ENCODE measurements at regions not wholly inside any gene's neighbourhood (a gene's known extent, or its start where the extent isn't known, plus 50 kb on each side); places are given as distances from the start of the nearest gene placed in this dataset.
"Not testable (repeated sequence)": the region's sequence is repeated elsewhere in the genome, so short reads cannot be mapped to it uniquely, and the experiment has no call there.

- no peak for DNase-seq
These were observed 1366.8 kb downstream of the EFNA5 start for GRCh38 chr5:106303911-106304310.

GRCh38 chr5:106292654-106293053 is 1378.1 kb downstream of the EFNA5 start:
- no peak for DNase-seq

DNA sequence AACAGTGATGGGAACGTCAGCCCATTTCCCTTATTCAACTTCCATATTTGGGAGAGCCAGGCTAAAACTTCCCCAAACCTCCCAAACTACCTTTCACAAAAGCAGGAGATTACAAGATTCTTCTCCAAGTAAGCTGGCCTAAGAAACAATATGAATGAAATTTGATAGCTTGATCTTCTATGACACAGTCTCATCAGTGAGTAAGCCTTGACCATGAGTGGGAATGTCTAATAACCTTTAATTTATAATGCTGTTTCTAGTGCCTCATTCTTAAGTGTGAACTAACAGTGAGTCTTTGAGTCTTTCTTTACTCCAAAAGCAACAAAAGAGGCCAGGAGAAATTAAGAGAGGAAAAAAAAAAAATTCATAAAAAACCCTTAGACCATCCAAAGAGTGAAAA is 1379.9 kb downstream of the EFNA5 start:
- DNase-seq, result no peak

GRCh38 chr5:106288979-106289378 is 1381.8 kb downstream of the EFNA5 start:
- no peak for DNase-seq

GRCh38 chr5:106277540-106278096 is 1393.1 kb downstream of the EFNA5 start:
- no peak for DNase-seq

DNA sequence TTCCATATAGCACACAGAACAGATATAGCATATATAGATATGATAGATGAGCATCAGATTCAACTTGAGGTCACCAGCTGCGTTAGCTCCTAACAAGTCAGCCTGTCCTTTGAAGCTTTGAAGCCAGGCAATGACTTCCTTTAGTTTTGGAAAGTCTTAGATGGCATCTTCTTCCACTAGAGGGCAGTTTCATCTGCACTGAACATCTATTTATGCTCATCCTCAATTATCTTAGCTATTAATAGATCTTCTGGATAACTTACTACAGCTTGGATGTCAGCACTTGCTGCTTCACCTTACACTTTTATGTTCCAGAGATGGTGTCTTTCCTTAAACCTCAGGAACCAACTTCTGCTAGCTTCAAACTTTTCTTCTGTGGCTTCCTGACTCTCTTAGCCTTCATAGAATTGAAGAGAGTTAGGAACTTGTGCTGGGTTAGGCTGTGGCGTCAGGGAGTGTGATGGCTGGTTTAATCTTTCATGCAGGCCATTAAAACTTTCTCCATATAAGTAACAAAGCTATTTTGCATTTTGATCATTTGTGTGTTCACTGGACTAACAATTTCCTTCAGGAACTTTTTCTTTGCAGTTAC is 1401.4 kb downstream of the EFNA5 start:
- no peak for DNase-seq

- DNase-seq, result no peak
These were observed 1403.5 kb downstream of the EFNA5 start for GRCh38 chr5:106267256-106267655.

- no peak for DNase-seq
These were observed 1408.3 kb downstream of the EFNA5 start for GRCh38 chr5:106262395-106262794.

DNA sequence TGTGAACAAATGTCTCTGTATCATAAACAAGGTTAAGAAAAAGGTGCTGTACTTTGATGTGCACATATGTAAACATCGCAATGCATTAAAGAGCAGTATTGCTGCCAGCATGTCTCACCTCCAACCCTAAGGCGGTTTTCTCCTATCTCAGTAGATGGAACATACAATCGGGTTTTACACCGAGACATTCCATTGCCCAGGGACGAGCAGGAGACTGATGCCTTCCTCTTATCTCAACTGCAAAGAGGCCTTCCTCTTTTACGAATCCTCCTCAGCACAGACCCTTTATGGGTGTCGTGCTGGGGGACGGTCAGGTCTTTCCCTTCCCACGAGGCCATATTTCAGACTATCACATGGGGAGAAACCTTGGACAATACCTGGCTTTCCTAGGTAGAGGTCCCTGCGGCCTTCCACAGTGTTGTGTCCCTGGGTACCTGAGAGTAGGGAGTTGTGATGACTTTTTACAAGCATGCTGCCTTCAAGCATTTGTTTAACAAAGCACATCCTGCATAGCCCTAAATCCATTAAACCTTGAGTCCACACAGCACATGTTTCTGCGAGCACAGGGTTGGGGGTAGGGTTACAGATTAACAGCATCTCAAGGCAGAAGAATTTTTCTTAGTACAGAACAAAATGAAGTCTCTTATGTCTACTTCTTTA is 1411.2 kb downstream of the EFNA5 start:
- not testable (repeated sequence) for DNase-seq

DNA sequence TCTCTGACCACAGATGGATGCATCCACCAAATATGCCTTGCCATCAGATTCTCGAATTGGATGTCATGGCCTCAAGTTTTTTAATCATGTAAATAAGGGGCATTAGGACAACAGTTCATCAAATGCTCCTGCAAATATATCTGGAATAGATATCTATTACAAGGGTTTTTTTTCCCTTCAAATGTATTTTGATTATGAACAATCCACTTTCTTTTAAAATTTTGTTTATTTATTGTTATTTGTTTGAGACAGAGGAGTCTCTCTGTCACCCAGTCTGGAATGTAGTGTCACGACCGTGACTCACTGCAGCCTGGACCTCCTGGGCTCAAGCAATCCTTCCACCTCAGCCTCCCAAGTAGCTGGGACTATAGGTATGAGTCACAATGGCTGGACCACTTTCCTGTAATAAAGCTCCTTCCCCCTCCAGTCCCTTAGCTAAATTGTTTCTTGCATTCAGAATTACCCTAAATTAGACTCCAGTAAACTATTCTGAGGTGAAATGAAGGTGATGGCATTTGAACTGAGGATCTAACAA is 1412.1 kb downstream of the EFNA5 start:
- no peak for DNase-seq

GRCh38 chr5:106254784-106255183 is 1416.0 kb downstream of the EFNA5 start:
- DNase-seq, result no peak

DNA sequence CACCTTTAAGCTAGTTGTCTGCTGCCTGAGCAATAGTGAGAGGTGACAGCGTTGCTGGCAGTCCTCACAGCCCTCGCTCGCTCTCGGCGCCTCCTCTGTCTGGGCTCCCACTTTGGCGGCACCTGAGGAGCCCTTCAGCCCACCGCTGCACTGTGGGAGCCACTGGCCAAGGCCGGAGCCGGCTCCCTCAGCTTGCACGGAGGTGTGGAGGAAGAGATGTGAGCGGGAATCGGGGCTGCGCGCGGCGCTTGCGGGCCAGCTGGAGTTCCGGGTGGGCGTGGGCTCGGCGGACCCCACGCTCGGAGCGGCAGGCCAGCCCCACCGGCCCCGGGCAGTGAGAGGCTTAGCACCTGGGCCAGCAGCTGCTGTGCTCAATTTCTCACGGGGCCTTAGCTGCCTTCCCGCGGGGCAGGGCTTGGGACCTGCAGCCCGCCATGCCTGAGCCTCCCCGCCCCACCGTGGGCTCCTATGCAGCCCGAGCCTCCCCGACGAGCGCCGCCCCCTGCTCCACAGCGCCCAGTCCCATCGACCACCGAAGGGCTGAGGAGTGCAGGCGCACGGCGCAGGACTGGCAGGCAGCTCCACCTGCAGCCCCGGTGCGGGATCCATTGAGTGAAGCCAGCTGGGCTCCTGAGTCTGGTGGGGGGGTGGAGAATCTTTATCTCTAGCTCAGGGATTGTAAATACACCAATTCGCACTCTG is 1424.5 kb downstream of the EFNA5 start:
- not testable (repeated sequence) for DNase-seq

GRCh38 chr5:106241409-106241808 is 1429.3 kb downstream of the EFNA5 start:
- no peak for DNase-seq

GRCh38 chr5:106205916-106206571 is 1464.7 kb downstream of the EFNA5 start:
- no peak for DNase-seq

DNA sequence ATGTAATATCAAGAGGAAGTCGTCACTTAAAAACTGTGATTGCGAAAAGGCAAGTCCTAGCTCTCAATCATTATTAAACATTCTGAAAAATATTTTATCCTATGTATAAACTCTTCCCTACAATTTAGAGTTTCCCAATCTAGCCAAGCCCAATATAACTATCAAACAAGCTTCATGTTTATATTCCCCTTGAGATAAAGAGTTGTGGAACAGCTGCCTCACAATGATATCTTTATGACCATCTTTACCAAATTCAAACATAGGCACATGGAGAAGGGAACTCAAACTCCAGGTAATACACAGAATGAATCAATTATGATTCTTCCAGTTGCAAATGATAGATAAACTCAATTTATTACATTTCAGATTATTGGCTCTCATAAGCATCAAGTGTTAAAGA is 1468.7 kb downstream of the EFNA5 start:
- DNase-seq, result no peak

DNA sequence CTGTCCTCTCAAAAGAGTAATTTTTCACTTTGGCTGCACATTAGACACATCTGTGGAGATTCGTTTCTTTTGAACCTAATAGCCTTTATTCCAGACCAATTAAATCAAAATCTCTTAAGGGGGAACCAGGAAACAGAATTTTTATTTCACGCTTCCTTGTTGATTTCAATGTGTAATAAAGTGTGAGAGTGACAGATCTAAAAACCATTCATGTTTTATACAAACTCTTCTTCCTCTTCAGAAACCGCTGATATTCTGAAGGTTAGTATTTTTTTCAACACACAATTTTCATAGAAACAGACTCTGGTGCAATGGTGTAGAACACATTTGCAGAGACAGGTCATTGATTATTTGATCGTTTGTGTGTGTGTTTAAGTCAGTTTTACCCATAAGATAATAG is 1469.8 kb downstream of the EFNA5 start:
- no peak for DNase-seq

DNA sequence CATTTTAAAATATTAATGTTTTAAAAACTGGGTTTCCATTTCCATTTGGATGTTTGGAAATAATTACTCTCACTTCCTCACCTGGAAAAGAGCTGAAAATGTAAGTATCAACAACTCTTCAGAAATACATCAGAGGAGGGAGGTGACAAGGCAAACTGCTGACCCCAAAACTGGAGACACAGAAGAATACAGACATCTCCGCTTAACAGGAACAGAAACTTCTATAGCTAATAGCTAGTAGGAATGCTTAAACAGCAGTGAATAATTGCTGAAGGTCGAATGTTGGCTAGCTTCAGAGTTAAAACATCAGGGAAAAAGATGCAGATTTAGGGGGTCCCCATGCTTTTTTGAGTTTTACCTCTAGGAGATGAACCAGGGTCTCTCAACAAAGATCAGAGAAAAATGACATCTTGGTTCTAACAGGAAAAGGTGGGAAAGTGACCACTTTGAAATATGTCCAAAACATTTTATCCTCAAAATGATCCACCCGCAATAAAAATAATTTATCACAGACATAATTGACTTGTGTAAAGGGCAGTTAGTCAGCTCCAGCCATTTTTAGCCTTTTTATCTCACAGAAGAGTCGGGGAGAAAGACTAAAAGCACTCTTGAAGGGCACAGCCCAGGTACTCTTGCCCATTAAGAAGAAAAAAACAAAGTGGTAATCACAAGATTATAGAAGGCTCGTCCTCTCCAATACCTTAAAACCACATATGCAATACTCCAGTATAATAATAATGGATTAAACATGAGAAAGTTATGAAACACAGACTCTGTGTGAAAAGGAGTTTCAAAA is 1474.9 kb downstream of the EFNA5 start:
- no peak for DNase-seq

DNA sequence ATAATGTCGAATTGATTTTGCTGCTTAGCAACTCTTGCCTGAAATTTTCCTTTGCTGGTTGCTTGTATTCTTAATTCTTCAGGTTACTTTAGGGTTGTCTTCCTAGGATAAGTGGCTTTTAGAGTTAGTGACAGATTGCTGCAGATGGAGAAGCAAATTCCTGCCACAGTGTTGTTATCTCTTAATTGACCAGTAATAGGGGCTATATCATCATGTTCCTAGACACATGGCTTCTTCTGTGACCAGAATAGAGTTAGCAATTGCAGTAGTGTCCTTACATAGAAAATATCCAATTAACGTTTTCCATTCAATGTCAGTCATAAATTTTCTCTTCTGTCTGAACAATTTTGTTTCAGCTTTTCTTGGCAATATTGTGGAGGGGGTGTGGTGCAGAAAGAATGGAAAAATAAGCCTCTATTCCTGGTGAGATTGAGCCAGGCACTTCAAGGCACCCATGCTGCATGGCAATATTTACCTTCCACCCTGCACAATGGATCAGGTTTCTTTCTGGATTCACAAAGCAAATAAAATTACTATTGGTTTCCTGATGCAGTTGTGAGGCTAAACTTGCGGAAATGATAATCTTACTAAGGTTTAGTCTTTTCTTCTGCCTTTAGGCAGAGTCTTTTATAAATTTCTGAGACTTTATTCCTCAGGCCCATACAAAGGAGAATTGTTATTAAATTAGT is 1481.5 kb downstream of the EFNA5 start:
- no peak for DNase-seq

- no peak for DNase-seq
These were observed 1485.1 kb downstream of the EFNA5 start for GRCh38 chr5:106185661-106186081.

DNA sequence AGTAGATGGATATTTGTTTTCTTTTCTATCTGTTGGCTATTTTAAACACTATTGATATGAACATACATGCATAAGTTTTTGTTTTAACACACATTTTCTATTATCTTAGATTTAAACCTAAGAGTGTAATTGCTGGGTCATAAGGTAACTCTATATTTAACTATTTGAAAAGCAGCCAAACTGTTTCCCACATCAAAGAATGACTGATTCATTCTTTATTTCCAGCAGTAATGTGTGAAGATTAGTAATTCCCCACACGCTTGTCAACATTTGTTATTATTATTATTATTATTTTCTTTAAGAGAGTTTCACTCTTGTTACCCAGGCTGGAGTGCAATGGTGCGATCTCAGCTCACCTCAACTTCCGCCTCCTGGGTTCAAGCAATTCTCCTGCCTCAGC is 1495.8 kb downstream of the EFNA5 start:
- DNase-seq, result no peak

- DNase-seq, result no peak
These were observed 1497.8 kb downstream of the EFNA5 start for GRCh38 chr5:106172681-106173532.

Measured in activated CD4-positive, CD25-positive, alpha-beta regulatory T cell treated with anti-CD3 and anti-CD28 coated beads, Interleukin-2, amount 50 U/mL, for 72 hours (primary cell).